Fibroblast of upper back skin (primary cell): ENCODE measurements at regions not wholly inside any gene's neighbourhood (a gene's known extent, or its start where the extent isn't known, plus 50 kb on each side); places are given as distances from the start of the nearest gene placed in this dataset.

Experiments used
- DNase-seq: peaks from one replicate; pipeline ENCODE4 v3.0.0-alpha.2; 2013

- no peak for DNase-seq
Observed at GRCh38 chr2:83747141-83747540, 711.9 kb downstream of the SUCLG1 start.

DNA sequence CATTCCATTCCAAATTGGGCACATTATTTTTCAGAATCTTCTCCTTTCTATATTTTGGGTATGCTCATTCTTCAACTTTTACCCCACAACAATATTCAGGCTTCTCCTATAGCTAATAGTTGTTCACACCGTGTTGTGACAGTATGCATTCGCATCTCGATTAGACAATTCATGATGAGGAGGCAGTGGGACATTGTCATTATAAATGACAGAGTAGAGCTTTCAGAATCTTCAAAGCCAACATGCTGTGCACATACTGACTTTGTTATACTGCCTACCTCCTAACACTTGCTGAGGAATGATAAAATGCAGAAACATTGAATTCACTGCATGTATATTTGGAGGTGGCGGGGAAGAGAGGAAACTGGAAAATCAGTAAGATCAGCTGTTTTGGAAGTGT, 714.2 kb downstream of the SUCLG1 start:
- DNase-seq: no peak

GRCh38 chr2:83742117-83742782, 716.8 kb downstream of the SUCLG1 start:
- peak; percentile 28 for DNase-seq

GRCh38 chr2:83730223-83730622, 728.9 kb downstream of the SUCLG1 start:
- DNase-seq: peak; percentile 6

GRCh38 chr2:83725735-83726134, 733.3 kb downstream of the SUCLG1 start:
- DNase-seq: no peak

DNA sequence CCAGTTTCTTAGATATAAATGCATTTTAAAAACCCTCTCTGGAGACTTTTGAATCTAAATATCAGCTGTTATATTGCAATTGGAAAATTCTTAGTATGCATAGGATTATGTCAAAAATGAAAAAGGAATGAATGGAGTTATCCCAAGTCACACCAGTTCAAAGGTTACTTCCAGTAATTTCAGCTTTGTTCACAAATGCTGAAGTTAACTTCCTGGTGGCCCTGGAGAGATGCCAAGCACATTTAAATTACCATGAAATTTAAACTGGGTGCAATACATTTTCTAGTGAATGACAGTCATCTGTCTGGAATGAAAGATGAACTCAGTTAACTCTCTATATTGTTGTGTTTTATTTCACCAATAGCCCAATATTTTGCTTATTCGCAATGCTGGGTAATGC, 753.9 kb downstream of the SUCLG1 start:
- peak; percentile 21 for DNase-seq

GRCh38 chr2:83703598-83703997, 755.5 kb downstream of the SUCLG1 start:
- DNase-seq: no peak

GRCh38 chr2:83696838-83697237, 762.2 kb downstream of the SUCLG1 start:
- DNase-seq: no peak

DNA sequence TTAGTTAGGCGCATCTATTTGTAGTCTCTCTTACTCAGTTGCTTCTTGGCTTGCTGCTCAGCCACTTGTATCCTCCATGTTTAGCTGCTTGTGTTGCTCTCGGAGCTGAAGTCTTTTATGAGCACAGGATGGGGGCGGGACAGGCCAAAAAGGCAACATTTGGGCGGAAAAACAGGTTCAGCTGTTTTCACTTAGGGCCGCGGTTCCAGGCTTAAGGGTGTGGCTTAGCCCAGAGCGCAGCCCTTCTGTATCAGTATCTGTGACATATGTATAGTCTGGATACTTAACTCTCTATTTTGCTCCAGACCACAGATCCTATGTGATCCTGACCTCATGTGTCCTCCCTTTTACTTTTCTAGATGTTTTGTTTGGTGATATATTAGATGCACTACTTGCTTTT, 763.5 kb downstream of the SUCLG1 start:
- DNase-seq: no peak

GRCh38 chr2:83695037-83695436, 764.0 kb downstream of the SUCLG1 start:
- no peak for DNase-seq

- DNase-seq: no peak
Observed at GRCh38 chr2:83689402-83689801, 769.7 kb downstream of the SUCLG1 start.

DNA sequence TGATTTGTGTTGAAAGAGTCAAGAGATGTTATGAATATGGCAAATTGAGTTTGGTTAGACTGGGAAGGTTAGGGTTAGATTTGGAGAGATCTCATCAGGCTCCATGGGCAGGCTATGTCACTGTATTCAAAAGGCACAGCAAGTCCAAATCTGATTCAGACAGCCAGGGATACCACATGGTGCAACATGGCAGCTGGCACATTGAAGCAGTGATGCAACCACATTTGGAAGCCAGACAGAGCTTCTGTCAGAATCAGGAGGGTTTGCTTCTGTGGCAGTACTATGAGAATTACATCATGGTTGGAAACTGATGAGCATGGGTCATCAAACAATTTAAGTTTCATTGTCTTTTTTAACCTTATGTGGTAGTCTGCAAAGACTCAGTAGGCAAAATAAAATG, 772.2 kb downstream of the SUCLG1 start:
- no peak for DNase-seq

DNA sequence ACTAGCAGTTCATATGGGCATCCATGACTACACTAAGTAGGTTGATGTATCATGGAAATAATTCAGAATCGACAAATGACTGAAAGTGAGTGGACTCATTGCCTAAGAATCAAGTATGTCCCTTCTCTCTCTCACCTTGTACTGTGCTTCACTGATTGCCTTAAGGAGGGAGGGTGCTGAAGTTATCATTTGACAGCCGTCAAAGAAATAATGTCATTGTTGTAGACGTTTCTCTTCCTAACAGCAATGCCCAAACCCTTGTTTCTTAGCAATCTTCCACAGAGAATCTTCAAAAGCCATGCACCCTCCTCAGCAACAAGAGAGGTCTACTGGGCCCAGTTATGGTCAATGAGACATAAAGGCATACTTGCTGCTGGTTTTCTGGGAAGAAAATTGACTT, 785.0 kb downstream of the SUCLG1 start:
- DNase-seq: no peak

GRCh38 chr2:83665894-83666293, 793.2 kb downstream of the SUCLG1 start:
- DNase-seq: peak; percentile 91

GRCh38 chr2:83665154-83665553, 793.9 kb downstream of the SUCLG1 start:
- DNase-seq: no peak

DNA sequence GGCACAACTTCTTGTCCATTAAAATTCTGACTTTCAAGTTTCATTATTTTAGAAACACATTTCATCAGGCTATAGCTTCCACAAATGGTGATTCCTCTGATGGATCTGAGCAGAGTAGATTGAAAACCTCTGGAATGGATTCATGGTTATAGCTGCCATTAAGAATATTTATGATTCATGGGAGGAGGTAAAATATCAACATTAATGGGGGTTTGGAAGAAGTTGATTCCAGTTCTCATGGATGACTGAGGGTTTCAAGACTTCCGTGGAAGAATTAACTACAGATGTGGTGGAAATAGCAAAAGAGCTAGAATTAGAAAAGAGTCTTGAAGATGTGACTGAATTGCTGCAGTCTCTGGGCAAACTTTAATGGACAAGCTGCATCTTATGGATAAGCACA, 797.4 kb downstream of the SUCLG1 start:
- peak; percentile 69 for DNase-seq

GRCh38 chr2:83654091-83654611, 804.9 kb downstream of the SUCLG1 start:
- no peak for DNase-seq

DNA sequence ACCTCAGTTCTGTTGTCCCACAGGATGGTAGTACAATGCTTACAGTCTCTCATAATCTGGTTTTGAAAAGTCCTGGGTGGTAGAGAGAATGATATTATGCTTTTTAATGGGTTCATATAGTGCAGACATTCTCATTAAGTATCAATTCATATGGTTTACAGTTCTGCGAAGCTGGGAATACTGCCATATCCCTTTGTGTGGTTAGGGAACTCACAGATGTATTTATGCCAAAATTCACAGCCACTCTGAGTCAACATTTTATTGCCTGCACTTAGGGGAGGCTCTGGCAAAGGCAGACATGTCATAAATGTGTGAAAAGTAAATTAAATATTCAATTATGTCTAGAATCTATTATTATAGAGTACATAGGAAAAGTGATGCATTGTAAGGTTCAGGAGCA, 808.2 kb downstream of the SUCLG1 start:
- peak; percentile 91 for DNase-seq

- DNase-seq: peak; percentile 24
Observed at GRCh38 chr2:83650161-83650560, 808.9 kb downstream of the SUCLG1 start.

DNA sequence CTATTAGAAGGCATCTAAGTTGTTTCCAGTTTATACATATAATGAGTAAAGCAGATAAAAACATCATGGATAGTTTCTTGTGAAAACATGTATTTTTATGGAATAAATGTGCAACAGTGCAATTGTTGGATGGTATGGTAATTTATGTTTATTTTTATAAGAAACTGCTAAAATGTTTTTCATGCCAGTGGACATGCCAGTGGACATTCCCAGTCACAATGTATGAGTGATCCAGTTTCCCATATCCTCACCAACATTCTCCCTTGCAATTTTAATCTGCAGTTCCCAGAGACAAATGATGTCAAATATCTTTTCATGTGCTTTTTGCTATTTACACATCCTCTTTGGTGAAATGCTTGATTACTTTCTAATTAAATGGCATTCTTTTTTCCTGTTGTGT, 818.6 kb downstream of the SUCLG1 start:
- DNase-seq: no peak

GRCh38 chr2:83633423-83633822, 825.7 kb downstream of the SUCLG1 start:
- DNase-seq: peak; percentile 79

DNA sequence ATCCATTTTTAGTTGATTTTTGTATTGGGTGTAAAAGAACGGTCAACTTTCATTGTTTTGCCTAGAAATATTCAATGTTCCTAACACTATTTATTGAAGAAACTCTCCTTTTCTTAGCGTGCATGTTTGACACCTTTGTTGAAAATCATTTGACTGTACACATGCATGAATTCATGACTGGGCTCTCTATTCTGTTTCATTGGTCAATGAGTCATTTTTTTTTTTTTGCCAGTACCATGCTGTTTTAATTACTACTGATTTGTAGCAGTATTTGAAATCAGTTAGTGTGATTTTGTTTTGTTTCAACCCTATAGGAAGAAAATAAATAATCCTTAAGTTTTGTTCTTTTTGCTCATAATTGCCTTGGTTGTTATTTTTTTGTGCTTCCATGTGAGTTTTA, 828.7 kb downstream of the SUCLG1 start:
- peak; percentile 33 for DNase-seq

GRCh38 chr2:83615511-83615910, 843.6 kb downstream of the SUCLG1 start:
- DNase-seq: peak; percentile 38

GRCh38 chr2:83613178-83613577, 845.9 kb downstream of the SUCLG1 start:
- no peak for DNase-seq

DNA sequence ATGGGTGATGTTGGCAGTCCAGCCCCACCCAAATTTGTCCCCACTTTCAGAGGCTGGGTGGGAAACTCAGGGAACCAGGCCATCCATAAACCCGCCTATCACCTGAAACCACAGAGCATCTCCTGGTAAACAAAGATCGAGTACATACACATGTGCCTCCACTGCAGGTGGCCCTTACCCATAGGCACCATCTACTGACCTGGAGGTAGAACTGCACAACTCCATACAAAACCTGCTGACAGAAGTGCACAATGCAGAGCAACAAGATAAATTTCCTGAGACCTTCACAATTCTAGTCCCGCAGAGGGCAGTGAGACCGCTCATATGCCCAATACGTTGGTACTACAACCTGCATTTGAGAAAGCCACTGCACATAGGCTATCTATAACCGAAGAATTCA, 856.3 kb downstream of the SUCLG1 start:
- DNase-seq: no peak
